Spleen (tissue), 11 donors: ENCODE measurements at regions not wholly inside any gene's neighbourhood (a gene's known extent, or its start where the extent isn't known, plus 50 kb on each side); places are given as distances from the start of the nearest gene placed in this dataset.

Source experiments
- DNase-seq: peaks from one replicate; pipeline ENCODE4 v3.0.0-alpha.2; 2020
- H3K27ac ChIP-seq, 8 donors: fragments of 200-600 bp; sonication (generic) in 7 of 8; 1 replicate in 4 of 8; 2 replicates in 4 of 8; pipeline versions ENCODE4 v1.5.0 to v1.8.0; 2016 to 2021; ENCODE audit warnings: inconsistent platforms in 4 of 8, mild to moderate bottlenecking in 4 of 8, moderate library complexity in 1 of 8
- H3K27me3 ChIP-seq, 7 donors: fragments of 200-600 bp; sonication (generic) in 6 of 7; replicated peaks in 1 of 7; 1 replicate in 4 of 7; 2 replicates in 3 of 7; pipeline versions ENCODE4 v1.5.0 to v1.8.0; 2016 to 2021; ENCODE audit warnings: inconsistent platforms in 3 of 7, mild to moderate bottlenecking in 1 of 7
- H3K36me3 ChIP-seq, 6 donors: fragments of 200-600 bp; sonication (generic) in 5 of 6; 1 replicate in 4 of 6; 2 replicates in 2 of 6; pipeline versions ENCODE4 v1.5.0 to v1.8.0; 2016 to 2021; ENCODE audit warnings: inconsistent platforms in 2 of 6
- H3K4me1 ChIP-seq, 6 donors: fragments of 200-600 bp; sonication (generic) in 5 of 6; 1 replicate in 3 of 6; 2 replicates in 3 of 6; pipeline versions ENCODE4 v1.5.0 to v1.8.0; 2016 to 2021; ENCODE audit warnings: inconsistent platforms in 3 of 6
- H3K4me3 ChIP-seq, 8 donors: fragments of 200-600 bp; sonication (generic) in 7 of 8; 1 replicate in 4 of 8; 2 replicates in 4 of 8; pipeline versions ENCODE4 v1.5.0 to v1.8.0; 2016 to 2021; ENCODE audit warnings: inconsistent platforms in 4 of 8, mild to moderate bottlenecking in 4 of 8, moderate library complexity in 2 of 8
- H3K9me3 ChIP-seq, 8 donors: fragments of 200-600 bp; sonication (generic) in 7 of 8; 1 replicate in 4 of 8; 2 replicates in 4 of 8; pipeline versions ENCODE4 v1.5.0 to v1.8.0; 2016 to 2021; ENCODE audit warnings: inconsistent platforms in 4 of 8
- POLR2A ChIP-seq, 3 donors: fragments of 450-650 bp; IDR thresholded peaks; one replicate each; pipeline ENCODE4 v1.5.1; 2017; ENCODE audit warnings: antibody characterized with exemption in 3 of 3, mild to moderate bottlenecking in 1 of 3
- POLR2AphosphoS5 ChIP-seq, 3 donors: sonication (generic); formaldehyde crosslinking; IDR thresholded peaks; one replicate each; pipeline ENCODE4 v1.5.1; 2017; ENCODE audit warnings: antibody characterized with exemption in 3 of 3
- WGBS, 5 donors: extraction: QIAGEN DNeasy Blood & Tissue Kit in 3 of 5; methylation state at CpG; one replicate each; pipeline versions ENCODE4 v1.1.5 to v1.1.7; 2013 to 2018; 5-methylcytosine and 5-hydroxymethylcytosine counted together
- intact Hi-C: fragments of 100-400 bp; cut with DNase I; formaldehyde crosslinking; loops from one replicate; pipeline ENCODE4 v1.15.0; 2023; ENCODE audit warnings: low total_unique reads
- TF ChIP-seq, protein P1 (sequence below), 11 experiments: fragments of 200-600 bp in 7 of 11; fragments of 450-650 bp in 4 of 11; sonication (generic) in 4 of 11; IDR thresholded peaks in 8 of 11; conservative IDR thresholded peaks in 3 of 11; 1 replicate in 7 of 11; 2 replicates in 4 of 11; pipeline versions ENCODE4 v1.4.0 to v1.8.0; 2016 to 2021; ENCODE audit warnings: antibody characterized with exemption in 11 of 11, inconsistent platforms in 4 of 11, mild to moderate bottlenecking in 1 of 11
- donor health status: healthy with polysubstance abuse.
- donor health status: DM: no; HTN: no; CAD: no; lungs with moderate emphysema.
- donor health status: DM: no; HTN: no; CAD: no.
- donor health status: Bipolar disorder and iron deficiency.
- donor health status: healthy.
- donor health status: DM: no; HTN: no; CAD: no.
- donor health status: DM: yes; HTN: yes; CAD: no.

DNA sequence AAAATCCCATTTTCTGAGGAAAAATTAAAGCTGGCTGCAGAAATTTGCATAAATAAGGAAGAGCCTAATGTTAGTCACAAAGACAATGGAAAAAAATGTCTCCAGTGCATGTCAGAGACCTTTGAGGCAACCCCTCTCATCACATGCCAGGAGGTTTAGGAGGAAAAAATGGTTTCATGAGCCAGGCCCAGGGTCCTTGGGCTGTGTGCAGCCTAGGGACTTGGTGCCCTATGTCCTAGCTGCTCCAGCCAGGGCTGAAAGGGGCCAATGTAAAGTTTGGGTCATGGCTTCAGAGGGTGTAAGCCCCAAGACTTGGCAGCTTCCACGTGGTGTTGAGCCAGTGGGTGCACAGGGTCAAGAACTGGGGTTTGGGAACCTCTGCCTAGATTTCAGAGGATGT lies 1252.6 kb downstream of the PCDH9 start:
- no peak for DNase-seq
- no peaks in the 10 kb centered on the region for H3K36me3 ChIP-seq
- WGBS, 5 donors = 26 to 48% (median 38%) methylated on average over 1 of the region's 1 CpG
- H3K9me3 ChIP-seq = peaks cover 0 to 30% (median 18%) of the 10 kb centered on the region in 8 donors
- no peak overlapping the region for H3K4me3 ChIP-seq
- no peaks in the 10 kb centered on the region for H3K27me3 ChIP-seq
- TF ChIP-seq, protein P1, sequence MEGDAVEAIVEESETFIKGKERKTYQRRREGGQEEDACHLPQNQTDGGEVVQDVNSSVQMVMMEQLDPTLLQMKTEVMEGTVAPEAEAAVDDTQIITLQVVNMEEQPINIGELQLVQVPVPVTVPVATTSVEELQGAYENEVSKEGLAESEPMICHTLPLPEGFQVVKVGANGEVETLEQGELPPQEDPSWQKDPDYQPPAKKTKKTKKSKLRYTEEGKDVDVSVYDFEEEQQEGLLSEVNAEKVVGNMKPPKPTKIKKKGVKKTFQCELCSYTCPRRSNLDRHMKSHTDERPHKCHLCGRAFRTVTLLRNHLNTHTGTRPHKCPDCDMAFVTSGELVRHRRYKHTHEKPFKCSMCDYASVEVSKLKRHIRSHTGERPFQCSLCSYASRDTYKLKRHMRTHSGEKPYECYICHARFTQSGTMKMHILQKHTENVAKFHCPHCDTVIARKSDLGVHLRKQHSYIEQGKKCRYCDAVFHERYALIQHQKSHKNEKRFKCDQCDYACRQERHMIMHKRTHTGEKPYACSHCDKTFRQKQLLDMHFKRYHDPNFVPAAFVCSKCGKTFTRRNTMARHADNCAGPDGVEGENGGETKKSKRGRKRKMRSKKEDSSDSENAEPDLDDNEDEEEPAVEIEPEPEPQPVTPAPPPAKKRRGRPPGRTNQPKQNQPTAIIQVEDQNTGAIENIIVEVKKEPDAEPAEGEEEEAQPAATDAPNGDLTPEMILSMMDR (IDR thresholded peaks at IDR 0.05 in 8 of 11, conservative IDR thresholded peaks at IDR 0.05 in 3 of 11) = no peak
- TF ChIP-seq POLR2A (IDR thresholded peaks at IDR 0.05) (no peak), POLR2AphosphoS5 (IDR thresholded peaks at IDR 0.05) (no peak)
- no peak overlapping the region for H3K27ac ChIP-seq
- intact Hi-C loops = no loop called here
- no peaks in the 10 kb centered on the region for H3K4me1 ChIP-seq

DNA sequence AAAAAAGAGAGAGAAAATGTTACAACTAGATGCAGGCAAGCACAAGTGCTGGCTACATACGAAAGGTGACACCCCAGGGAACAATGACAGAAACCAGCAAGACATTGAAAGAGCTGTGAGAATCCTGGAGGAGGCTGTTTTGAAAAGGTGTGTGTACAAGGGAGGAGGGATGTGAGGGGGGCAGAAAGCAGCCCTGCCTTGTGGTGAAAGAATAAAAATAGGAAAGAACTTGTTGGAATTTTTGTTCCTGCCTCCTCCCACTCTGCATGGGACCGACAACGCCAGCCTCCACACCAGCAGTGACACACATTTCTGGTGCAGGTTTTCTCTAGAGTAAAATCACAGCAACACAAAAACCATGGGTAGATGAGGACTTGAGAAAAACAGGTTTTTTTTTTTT lies 1258.6 kb downstream of the PCDH9 start:
- Histone ChIP-seq H3K27ac (no peak overlapping the region), H3K4me3 (no peak overlapping the region), H3K4me1 (no peaks in the 10 kb centered on the region), H3K36me3 (no peaks in the 10 kb centered on the region), H3K27me3 (no peaks in the 10 kb centered on the region), H3K9me3 (peaks cover 0 to 13% (median 8%) of the 10 kb centered on the region in 8 donors)
- no peak for TF ChIP-seq POLR2AphosphoS5 (IDR thresholded peaks at IDR 0.05)
- no peak for TF ChIP-seq POLR2A (IDR thresholded peaks at IDR 0.05)
- TF ChIP-seq, protein P1 (IDR thresholded peaks at IDR 0.05 in 8 of 11, conservative IDR thresholded peaks at IDR 0.05 in 3 of 11) = no peak
- 76 to 83% (median 78%) methylated on average over 3 of the region's 3 CpGs for WGBS, 5 donors
- intact Hi-C loops = no loop called here
- DNase-seq = no peak

DNA sequence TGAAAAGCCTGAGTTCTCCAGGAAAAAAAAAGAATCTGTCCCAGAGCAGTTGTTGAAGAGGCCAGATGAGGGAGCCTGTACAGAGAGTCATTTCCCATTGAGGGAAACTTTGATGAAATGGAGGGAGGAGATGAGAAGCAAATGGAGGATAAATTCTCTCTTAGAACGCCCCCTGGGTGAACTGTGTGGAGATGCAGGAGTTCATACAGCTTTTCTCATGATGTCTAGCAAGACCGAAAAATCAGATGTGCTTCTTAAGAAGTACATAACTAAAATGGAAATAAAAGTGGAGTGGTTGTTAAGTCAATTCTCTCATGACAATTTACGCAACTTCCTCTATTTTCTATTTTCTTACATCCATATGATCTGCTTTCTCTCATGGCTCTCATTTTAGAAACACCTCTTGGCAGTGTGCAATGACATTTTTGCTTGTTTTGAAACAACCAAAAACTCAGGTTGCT lies 1263.1 kb downstream of the PCDH9 start:
- DNase-seq = no peak
- no peaks in the 10 kb centered on the region for H3K27me3 ChIP-seq
- no peak overlapping the region for H3K4me3 ChIP-seq
- no peaks in the 10 kb centered on the region for H3K4me1 ChIP-seq
- H3K36me3 ChIP-seq = no peaks in the 10 kb centered on the region
- intact Hi-C loops = no loop called here
- 65 to 73% (median 71%) methylated on average over 3 of the region's 3 CpGs for WGBS, 5 donors
- H3K27ac ChIP-seq = no peak overlapping the region
- H3K9me3 ChIP-seq = peaks cover 0 to 6% (median 0%) of the 10 kb centered on the region in 8 donors
- TF ChIP-seq, protein P1 (IDR thresholded peaks at IDR 0.05 in 8 of 11, conservative IDR thresholded peaks at IDR 0.05 in 3 of 11) = no peak
- TF ChIP-seq POLR2A (IDR thresholded peaks at IDR 0.05) (no peak), POLR2AphosphoS5 (IDR thresholded peaks at IDR 0.05) (no peak)

DNA sequence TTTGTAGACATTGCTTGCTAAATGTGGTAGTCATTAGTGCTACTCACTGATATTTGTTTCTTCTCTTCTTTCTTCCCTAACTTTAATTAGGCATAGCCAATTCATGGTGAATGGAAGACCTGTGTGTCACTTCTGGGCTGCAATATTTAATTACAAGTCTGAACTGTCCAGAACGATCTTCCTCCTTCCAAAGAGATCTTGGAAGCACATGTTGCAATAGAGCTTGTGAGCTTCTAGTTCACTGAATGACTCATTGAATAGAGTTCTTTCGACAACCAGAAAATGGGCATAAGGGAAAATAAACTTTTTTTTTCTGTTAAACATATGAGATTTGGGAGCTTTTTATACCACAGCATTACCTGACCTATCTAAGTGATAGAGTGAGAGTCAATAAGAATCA lies 1264.6 kb downstream of the PCDH9 start:
- DNase-seq = no peak
- TF ChIP-seq POLR2AphosphoS5 (IDR thresholded peaks at IDR 0.05) (no peak), POLR2A (IDR thresholded peaks at IDR 0.05) (no peak)
- TF ChIP-seq, protein P1 (IDR thresholded peaks at IDR 0.05 in 8 of 11, conservative IDR thresholded peaks at IDR 0.05 in 3 of 11) = no peak
- intact Hi-C loops = no loop called here
- Histone ChIP-seq H3K4me3 (no peak overlapping the region), H3K36me3 (no peaks in the 10 kb centered on the region), H3K9me3 (no peaks in the 10 kb centered on the region), H3K27me3 (no peaks in the 10 kb centered on the region), H3K4me1 (no peaks in the 10 kb centered on the region), H3K27ac (no peak overlapping the region)
- WGBS, 5 donors = 75 to 93% (median 83%) methylated on average over 2 of the region's 2 CpGs
